Heart right ventricle (tissue), 16 donors: ENCODE measurements at regions not wholly inside any gene's neighbourhood (a gene's known extent, or its start where the extent isn't known, plus 50 kb on each side); places are given as distances from the start of the nearest gene placed in this dataset.

Experiments
- ATAC-seq, 8 donors: fragments of 200-7000 bp; cut with Tn5 transposase; one replicate each; pipeline ENCODE4 v1.9.1; 2020; ENCODE audit warnings: mild to moderate bottlenecking in 8 of 8, moderate library complexity in 8 of 8, moderate number of reproducible peaks in 1 of 8
- DNase-seq, 2 donors: peaks; one replicate each; pipeline ENCODE4 v3.0.0-alpha.2; 2020
- H3K27ac ChIP-seq, 10 donors: fragments of 200-600 bp; sonication (generic) in 2 of 10; one replicate each; pipeline versions ENCODE4 v1.5.0 to v1.8.0; 2020 to 2022; ENCODE audit warnings: mild to moderate bottlenecking in 3 of 10
- H3K27me3 ChIP-seq, 7 donors: fragments of 200-600 bp; one replicate each; pipeline ENCODE4 v1.8.0; 2021 to 2022; ENCODE audit warnings: mild to moderate bottlenecking in 2 of 7
- H3K36me3 ChIP-seq, 9 donors: fragments of 200-600 bp; sonication (generic) in 1 of 9; one replicate each; pipeline versions ENCODE4 v1.5.0 to v1.8.0; 2020 to 2022; ENCODE audit warnings: mild to moderate bottlenecking in 2 of 9
- H3K4me1 ChIP-seq, 9 donors: fragments of 200-600 bp; sonication (generic) in 1 of 9; one replicate each; pipeline versions ENCODE4 v1.5.0 to v1.8.0; 2020 to 2022; ENCODE audit warnings: mild to moderate bottlenecking in 4 of 9
- H3K4me3 ChIP-seq, 10 donors: fragments of 200-600 bp; sonication (generic) in 2 of 10; one replicate each; pipeline versions ENCODE4 v1.5.0 to v1.8.0; 2020 to 2022; ENCODE audit warnings: mild to moderate bottlenecking in 7 of 10, moderate library complexity in 2 of 10
- H3K9me3 ChIP-seq, 11 donors: fragments of 200-600 bp in 10 of 11; sonication (generic) in 2 of 11; one replicate each; pipeline versions ENCODE4 v1.5.0 to v1.8.0; 2013 to 2022; ENCODE audit warnings: mild to moderate bottlenecking in 2 of 11, control low read depth in 1 of 11, moderate library complexity in 1 of 11
- CTCF ChIP-seq, 9 donors: fragments of 200-600 bp; sonication (generic) in 2 of 9; IDR thresholded peaks; one replicate each; pipeline versions ENCODE4 v1.5.0 to v1.8.0; 2021 to 2022; ENCODE audit warnings: antibody characterized with exemption in 9 of 9, mild to moderate bottlenecking in 5 of 9, moderate library complexity in 1 of 9
- WGBS, 2 donors: extraction: QIAGEN DNeasy Blood & Tissue Kit; methylation state at CpG; one replicate each; pipeline ENCODE4 v1.1.7; 2013; ENCODE audit warnings: inconsistent platforms in 1 of 2; 5-methylcytosine and 5-hydroxymethylcytosine counted together
- intact Hi-C, 10 donors: fragments of 100-400 bp; cut with DNase I; formaldehyde crosslinking; loops; one replicate each; pipeline versions ENCODE4 v1.11.1 to v1.14.2; 2022
- donor health status: Arrhythmogenic right ventricular cardiomyopathy.
- donor health status: ischemic (EF 13 %, LVEDD 7.1; RV severe dilation, severe dysfunction).
- donor health status: healthy with polysubstance abuse.
- donor health status: DM: no; HTN: yes; CAD: no.
- donor health status: DM: no; HTN: no; CAD: no.
- donor health status: ischemic (EF 25% LVEDD 6.9; RV normal size, moderate dysfunction).
- donor health status: ischemic (EF 25% LVEDD 5.7; RV mildly dilated, moderate dysfunction).
- donor health status: healthy.
- donor health status: DM: yes; HTN: yes; CAD: no.
- donor health status: Ischemic cardiomyopathy.
- donor health status: ischemic (EF 35%, LVEDD 5.7; RV mildly dilated, moderate dysfunction).
- donor health status: nonischemic (EF 11% LVEDD 7.7; RV severe dilation, severe dysfunction).
- donor health status: DM: yes; HTN: yes; CAD: no.
- donor health status: PGD.
- donor health status: ischemic (EF 29% LVEDD 5.4; RV normal size, mild dysfunction).
- donor health status: nonischemic (EF 23%, LVEDD 6.1; RV moderate dilation, normal function).

GRCh38 chr14:26304056-26304455 lies 293.8 kb downstream of the NOVA1 start:
- Histone ChIP-seq H3K4me1 (no peaks in the 10 kb centered on the region), H3K9me3 (peaks cover 0 to 28% (median 6%) of the 10 kb centered on the region in 11 donors), H3K4me3 (no peak overlapping the region), H3K27me3 (no peaks in the 10 kb centered on the region), H3K27ac (no peak overlapping the region), H3K36me3 (no peaks in the 10 kb centered on the region)
- TF ChIP-seq CTCF (IDR thresholded peaks at IDR 0.05): no peak
- intact Hi-C loops: no loop called here
- ATAC-seq: no peak
- no peak for DNase-seq

GRCh38 chr14:26293909-26294308 lies 303.9 kb downstream of the NOVA1 start:
- Histone ChIP-seq H3K4me3 (no peak overlapping the region), H3K36me3 (no peaks in the 10 kb centered on the region), H3K9me3 (no peaks in the 10 kb centered on the region), H3K4me1 (no peaks in the 10 kb centered on the region), H3K27me3 (no peaks in the 10 kb centered on the region), H3K27ac (no peak overlapping the region)
- WGBS, 2 donors: 92 to 93% methylated on average over 3 of the region's 3 CpGs
- DNase-seq (no peak), ATAC-seq (no peak)
- no peak for TF ChIP-seq CTCF (IDR thresholded peaks at IDR 0.05)
- intact Hi-C loops: no loop called here

GRCh38 chr14:26289891-26290486 lies 307.8 kb downstream of the NOVA1 start:
- Histone ChIP-seq H3K27ac (no peak overlapping the region), H3K4me3 (no peak overlapping the region), H3K4me1 (peaks cover 0 to 5% (median 0%) of the 10 kb centered on the region in 9 donors), H3K9me3 (no peaks in the 10 kb centered on the region), H3K36me3 (no peaks in the 10 kb centered on the region), H3K27me3 (no peaks in the 10 kb centered on the region)
- no peak for DNase-seq
- intact Hi-C loops: no loop called here
- no peak for ATAC-seq
- WGBS, 2 donors: 51 to 67% methylated on average over 4 of the region's 4 CpGs
- no peak for TF ChIP-seq CTCF (IDR thresholded peaks at IDR 0.05)

GRCh38 chr14:26286913-26287205 lies 311.0 kb downstream of the NOVA1 start:
- Histone ChIP-seq H3K27me3 (no peaks in the 10 kb centered on the region), H3K9me3 (no peaks in the 10 kb centered on the region), H3K36me3 (no peaks in the 10 kb centered on the region), H3K27ac (no peak overlapping the region), H3K4me3 (no peak overlapping the region), H3K4me1 (peaks cover 0 to 5% (median 0%) of the 10 kb centered on the region in 9 donors)
- 19 to 36% methylated on average over 1 of the region's 1 CpG for WGBS, 2 donors
- ATAC-seq (no peak), DNase-seq (no peak)
- TF ChIP-seq CTCF (IDR thresholded peaks at IDR 0.05): no peak
- intact Hi-C loops: no loop called here
